ENCODE measurements at regions not wholly inside any gene's neighbourhood (a gene's known extent, or its start where the extent isn't known, plus 50 kb on each side); places are given as distances from the start of the nearest gene placed in this dataset.
"Not testable (repeated sequence)": the region's sequence is repeated elsewhere in the genome, so short reads cannot be mapped to it uniquely, and the experiment has no call there.

DNA sequence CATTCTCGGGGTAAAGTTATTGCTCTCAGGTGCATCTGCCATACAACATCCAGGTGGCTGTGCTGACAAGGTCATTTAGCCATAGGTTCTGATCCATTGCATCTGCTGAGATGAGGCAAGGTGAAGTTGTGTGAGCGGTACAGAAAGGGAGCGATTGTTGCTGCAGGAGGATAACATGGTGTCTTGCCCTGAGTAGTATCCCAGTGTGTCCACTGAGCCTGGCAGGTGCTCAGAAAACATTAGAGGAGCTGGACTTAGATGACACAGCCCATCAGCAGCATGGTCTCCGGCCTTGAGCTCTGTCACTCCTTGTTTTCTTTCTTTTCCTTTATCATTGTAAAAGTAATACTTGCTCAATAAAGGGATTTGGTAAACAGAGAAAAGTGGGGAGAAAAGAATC is 161.1 kb upstream of the ATP10A start:
- DNase-seq (ENCODE audit: low read depth): no peak

- DNase-seq (ENCODE audit: low read depth): no peak
Measured at GRCh38 chr15:26023691-26024090, 160.6 kb upstream of the ATP10A start.

DNA sequence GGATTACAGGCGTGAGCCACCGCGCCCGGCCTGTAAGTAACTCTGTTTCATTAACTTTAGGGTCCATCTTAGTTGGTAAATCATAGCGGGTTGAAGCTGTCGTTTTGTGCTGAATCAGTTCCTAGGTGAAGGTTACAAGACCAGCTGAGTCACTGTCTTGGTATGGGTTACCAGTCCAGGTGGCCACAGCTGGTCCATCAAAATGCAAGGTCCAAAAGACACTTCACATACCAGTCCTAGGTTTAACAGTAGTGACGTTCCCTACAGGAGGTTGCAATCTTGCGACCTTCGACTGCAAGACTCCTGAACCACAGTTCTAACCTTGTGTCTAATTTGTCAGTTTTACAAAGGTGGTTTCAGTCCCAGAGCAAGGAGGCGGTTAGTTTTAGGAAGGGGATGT is 160.1 kb upstream of the ATP10A start:
- DNase-seq (ENCODE audit: low read depth): no peak

DNA sequence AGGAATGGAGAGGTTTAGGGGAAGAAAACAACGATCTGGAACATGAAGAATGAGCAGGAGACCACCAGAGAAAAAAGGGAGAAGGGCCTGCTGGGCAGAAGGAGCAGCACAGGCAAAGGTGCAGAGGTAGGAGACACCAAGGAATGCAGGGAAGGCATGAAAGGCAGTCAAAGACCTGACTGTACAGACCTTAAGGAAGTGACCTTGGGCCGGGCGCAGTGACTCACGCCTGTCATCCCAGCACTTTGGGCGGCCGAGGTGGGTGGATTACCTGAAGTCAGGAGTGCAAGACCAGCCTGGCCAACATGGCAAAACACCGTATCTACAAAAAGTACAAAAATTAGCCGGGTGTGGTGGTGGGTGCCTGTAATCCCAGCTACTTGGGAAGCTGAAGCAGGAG is 157.7 kb upstream of the ATP10A start:
- no peak for DNase-seq (ENCODE audit: low read depth)

DNA sequence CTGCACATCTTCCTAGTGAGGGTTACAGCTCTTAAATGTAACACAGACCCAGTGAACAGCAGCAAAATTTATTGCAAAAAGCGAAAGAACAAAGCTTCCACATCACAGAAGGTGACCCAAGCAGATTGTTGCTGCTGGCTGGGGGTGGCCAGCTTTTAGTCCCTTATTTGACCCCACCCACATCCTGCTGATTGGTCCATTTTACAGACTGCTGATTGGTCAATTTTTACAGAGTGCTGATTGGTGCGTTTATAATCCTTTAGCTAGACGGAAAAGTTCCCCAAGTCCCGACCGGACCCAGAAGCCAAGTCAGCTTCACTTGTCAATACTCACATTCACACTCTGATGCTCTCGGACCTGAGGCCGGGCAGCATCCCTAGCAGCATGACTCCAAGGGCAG is 154.5 kb upstream of the ATP10A start:
- DNase-seq (ENCODE audit: low read depth): no peak

- DNase-seq (ENCODE audit: low read depth): no peak
Measured at GRCh38 chr15:26015516-26016075, 152.5 kb upstream of the ATP10A start.

- peak; percentile 17 for DNase-seq (ENCODE audit: low read depth)
Measured at GRCh38 chr15:26013981-26014380, 150.9 kb upstream of the ATP10A start.

- no peak for DNase-seq (ENCODE audit: low read depth)
Measured at GRCh38 chr15:26011916-26012315, 148.8 kb upstream of the ATP10A start.

- no peak for DNase-seq (ENCODE audit: low read depth)
Measured at GRCh38 chr15:26007151-26007550, 144.0 kb upstream of the ATP10A start.

GRCh38 chr15:26001201-26001600 is 138.1 kb upstream of the ATP10A start:
- DNase-seq (ENCODE audit: low read depth): no peak

GRCh38 chr15:25993506-25993905 is 130.4 kb upstream of the ATP10A start:
- no peak for DNase-seq (ENCODE audit: low read depth)

GRCh38 chr15:25990220-25990619 is 127.1 kb upstream of the ATP10A start:
- DNase-seq (ENCODE audit: low read depth): no peak

DNA sequence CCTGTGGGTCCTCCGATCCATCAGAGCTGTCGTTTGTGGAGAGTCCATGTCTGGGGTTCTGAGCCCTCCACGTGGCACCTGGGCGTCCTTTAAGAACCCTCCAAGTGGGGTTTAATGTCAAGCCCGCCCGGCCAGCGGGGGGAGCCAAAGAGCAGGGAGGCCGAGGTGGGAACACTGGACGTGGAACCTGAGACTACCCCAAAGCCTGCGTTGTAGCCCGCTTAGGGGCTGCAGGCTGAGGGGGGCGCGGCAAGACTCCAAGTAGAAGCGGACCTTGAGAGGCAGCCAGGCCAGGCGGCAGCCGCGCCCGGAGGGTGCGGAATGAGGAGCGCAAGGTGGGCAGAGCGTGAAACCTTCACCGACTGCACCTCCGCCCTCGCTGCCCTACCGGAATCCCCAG is 126.2 kb upstream of the ATP10A start:
- DNase-seq (ENCODE audit: low read depth): no peak

DNA sequence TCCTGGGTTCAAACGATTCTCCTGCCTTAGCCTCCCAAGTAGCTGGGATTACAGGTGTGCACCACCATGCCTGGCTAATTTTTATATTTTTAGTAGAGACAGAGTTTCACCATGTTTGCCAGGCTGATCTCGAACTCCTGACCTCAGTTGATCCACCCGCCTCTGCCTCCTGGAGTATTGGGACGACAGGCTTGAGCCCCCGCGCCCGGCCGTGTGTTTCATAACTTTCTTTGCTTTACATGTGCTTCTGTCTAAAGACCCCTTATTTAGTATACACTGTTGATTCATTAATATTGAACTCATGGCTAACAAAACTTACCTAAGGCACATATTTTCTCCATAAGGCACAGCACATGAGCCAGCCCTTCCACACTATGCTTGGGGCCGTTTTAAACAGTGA is 125.6 kb upstream of the ATP10A start:
- DNase-seq (ENCODE audit: low read depth): not testable (repeated sequence)

DNA sequence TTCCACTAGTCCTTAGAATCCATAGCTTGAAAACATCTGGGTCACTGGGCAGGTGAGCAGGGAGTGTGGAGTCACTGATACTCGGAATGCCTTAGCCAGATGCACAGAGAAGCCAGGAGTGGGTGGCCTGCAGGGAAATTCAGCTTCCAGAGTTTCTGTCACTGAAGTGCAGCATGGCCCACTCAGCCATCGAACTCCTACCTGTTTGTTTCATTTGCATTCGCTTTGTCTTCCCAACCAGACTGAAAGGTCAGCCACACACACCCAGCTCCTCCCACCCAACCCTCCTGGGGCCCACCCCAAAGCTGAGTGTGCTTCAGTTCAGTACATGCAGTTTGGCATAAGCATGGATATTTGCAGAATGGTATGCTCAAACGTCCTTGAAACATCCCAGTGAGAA is 124.5 kb upstream of the ATP10A start:
- no peak for DNase-seq (ENCODE audit: low read depth)

DNA sequence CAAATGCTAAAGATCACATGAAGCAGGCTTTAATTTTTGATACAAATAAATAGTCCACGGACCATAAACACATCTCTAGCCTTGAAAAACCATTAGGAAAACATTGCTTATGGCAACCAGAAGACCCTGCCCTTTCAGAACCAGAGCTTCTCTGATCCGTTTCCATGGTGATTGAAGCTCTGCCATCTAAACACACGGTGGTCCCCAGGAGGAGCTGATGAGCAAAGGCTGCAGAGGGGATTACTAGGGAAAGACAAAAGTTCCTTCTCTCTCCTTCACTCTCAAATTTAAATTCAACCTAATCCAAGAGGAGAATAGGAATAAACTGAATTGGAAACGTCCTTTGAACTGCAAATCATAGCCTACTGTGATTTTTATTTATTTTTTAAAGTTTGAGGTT is 122.0 kb upstream of the ATP10A start:
- no peak for DNase-seq (ENCODE audit: low read depth)

- no peak for DNase-seq (ENCODE audit: low read depth)
Measured at GRCh38 chr15:25982736-25983135, 119.6 kb upstream of the ATP10A start.

DNA sequence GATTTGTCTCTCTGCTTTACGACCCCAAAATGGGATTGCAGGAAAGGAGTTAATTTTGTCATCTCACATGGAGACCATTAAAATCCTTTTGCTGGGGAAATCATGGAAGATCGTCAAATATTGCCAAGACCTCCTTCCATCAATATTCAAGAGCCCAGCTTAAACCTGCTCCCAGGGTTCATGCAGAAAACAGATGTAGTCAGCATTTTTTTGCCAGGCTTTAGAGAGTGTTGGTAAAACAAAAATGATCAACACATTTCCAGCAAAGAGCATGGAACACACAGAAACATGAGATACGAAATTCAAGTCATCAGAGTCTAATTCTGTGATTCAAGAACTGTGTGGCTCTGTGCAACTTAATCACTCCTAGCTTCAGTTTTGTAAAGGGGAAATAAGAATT is 118.0 kb upstream of the ATP10A start:
- DNase-seq (ENCODE audit: low read depth): no peak

DNA sequence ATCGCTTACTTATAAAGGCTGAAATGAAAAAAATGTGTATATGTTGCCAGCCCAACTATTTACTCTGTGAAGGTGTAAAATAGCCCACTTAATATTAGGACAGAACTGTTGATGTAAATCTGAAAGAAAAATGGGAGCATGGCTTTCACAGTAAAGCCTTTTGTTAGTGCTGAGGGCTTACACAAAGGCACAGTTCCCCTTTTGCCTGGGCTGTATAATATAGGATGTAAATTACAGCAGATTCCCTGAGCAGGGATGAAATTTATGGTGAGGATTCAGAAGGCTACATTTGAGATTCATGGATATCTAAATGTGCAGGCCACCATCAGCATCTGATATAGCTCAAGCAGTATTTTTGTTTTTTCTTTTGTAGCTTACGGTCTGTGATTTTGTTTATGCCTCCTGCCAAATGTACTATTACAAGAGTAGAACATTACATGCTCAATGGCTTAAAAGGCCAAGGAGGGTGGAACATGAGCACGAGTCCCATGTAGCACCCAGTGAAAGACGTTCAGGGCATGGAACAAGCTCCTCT is 109.1 kb upstream of the ATP10A start:
- no peak for DNase-seq (ENCODE audit: low read depth)

DNA sequence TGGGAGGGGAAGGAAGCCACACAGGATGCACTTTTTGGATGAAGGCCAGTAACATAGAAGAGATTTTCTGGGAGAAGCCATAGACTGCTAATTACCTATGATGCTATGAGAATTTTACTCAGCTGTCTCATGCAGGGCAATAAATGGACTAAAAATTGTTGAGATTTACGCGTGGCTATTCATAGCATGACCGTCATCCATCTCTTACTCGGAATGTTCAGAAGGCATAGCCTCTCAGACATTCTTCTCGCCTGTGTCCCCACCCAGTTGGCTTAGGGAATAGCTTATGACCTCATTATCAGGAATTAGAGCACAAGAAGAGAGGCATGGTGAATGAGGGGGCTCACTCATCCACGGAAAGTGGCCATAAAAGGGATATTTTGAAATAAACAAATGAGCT is 107.9 kb upstream of the ATP10A start:
- peak; percentile 34 for DNase-seq (ENCODE audit: low read depth)

GRCh38 chr15:25969886-25970285 is 106.8 kb upstream of the ATP10A start:
- no peak for DNase-seq (ENCODE audit: low read depth)

DNA sequence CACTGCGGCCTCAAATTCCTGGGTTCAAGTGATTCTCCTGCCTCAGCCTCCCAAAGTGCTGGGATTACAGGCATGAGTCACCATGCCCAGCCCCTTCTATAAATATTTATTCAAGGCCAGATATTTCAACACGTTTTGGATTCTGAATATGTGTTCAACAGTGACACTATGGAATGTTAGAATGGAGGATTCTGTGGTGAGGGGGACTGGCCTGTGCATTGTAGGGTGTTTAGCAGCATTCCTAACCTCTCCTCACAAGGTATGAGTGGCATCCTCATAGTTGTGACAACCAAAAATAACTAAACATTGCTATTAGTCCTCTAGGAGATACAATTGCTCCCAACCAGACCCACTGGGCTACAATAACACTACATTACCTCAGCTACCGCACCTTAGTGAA is 104.0 kb upstream of the ATP10A start:
- DNase-seq (ENCODE audit: low read depth): no peak

GRCh38 chr15:25965326-25965725 is 102.2 kb upstream of the ATP10A start:
- no peak for DNase-seq (ENCODE audit: low read depth)

DNA sequence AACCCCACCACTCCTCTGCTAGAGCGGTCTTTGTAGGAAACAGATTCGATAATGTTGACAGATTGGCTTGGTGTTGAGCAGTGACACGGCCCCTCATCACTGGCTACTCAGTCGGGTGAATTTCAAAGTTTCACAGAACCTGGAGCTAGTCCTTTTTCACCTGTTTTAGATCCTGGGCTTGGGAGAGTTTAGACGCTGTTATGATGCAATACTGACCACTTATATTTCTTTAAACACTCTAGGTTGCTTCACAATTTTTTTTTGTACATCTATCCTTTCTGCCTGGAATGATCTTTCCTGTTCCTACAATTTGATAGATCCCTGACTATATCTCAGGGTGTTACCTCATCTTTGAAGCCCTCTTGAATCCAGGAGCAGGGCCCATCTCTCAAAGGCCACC is 97.1 kb upstream of the ATP10A start:
- DNase-seq (ENCODE audit: low read depth): no peak

- no peak for DNase-seq (ENCODE audit: low read depth)
Measured at GRCh38 chr15:25959100-25959499, 96.0 kb upstream of the ATP10A start.
